ENCODE measurements at regions not wholly inside any gene's neighbourhood (a gene's known extent, or its start where the extent isn't known, plus 50 kb on each side); places are given as distances from the start of the nearest gene placed in this dataset.
"Not testable (repeated sequence)": the region's sequence is repeated elsewhere in the genome, so short reads cannot be mapped to it uniquely, and the experiment has no call there.

DNA sequence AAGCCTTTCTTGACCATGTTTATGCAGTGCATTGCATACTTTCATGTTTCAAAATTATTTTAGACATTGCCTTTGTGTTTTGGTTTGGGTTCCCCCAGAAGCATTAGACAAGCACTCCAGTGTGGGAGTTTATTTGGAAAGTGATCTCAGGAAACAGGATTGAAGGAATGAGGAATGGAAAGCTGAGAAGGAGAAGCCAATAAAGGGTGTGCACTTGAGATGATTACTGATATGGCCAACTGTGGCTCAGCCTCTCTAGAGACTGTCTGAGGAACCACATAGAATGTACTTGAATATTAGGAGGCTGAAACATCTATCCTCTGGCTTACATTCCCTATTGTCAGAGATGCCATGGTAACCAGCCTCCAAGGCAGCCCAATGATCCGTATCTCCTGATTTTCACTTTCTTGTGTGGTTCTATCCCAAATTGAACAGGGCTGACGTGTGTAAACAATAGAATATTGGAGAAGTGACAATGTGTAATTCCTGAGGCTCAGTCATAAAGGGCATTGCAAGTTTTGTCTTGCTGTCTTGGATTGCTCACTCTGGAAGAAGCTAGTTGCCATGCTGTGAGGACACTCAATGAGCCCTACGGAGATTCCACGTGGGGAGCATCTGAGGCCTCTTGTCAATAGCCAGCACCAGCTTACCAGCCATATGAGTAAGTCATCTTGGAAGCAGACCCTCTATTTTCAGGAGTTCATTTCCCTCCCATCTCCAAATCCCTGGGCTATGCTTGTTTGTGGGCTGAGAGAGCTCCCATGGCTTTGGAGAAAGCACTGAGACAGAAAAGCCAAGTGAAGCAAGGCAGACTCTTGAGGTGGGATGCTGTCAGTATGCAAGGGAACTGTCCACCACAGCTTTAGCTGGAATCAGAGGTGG lies 84.7 kb downstream of the SCN11A start:
- no peak for DNase-seq (ENCODE audit: low spot score)

DNA sequence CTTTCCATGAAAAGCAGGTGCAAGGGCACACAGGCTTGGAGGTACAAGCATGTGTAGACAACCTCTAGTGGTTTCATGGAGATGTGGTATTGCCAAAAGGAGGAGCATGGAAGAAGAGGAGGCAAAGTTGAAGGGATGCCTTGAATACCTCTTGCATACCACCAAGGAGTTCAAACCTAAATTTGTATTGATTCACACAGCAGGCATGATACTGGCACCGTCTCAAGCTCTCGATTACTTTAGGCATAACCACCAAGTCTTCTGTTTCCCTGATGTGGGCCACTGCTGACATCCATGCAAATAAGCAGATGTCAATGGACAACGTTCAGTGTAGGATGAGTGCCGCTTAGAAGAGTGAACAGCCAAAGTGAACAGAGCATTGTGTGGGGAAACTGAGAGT lies 87.1 kb downstream of the SCN11A start:
- DNase-seq (ENCODE audit: low spot score), result no peak

DNA sequence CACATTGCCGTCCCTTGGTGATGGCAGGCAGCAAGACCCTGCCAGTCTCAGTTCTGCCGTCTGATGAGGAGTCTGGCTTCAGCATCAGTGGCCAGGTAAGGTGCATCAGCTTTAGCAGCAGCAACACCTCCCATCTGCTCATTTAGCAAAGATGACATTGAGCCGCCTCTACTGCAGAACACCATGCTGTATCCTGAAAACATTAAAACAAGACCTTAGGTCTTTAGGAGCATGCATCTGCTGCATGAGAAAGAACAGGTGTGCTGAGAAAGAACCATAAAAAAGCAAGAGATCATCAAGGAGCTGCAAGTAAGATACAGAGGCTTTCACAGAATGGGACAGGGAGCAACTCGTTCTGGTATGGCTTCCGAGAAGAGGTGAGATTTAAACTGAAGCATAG lies 87.5 kb downstream of the SCN11A start:
- DNase-seq (ENCODE audit: low spot score), result no peak

GRCh38 chr3:38960953-38961622 lies 90.7 kb downstream of the SCN11A start:
- DNase-seq (ENCODE audit: low spot score), result peak; percentile 74

- no peak for DNase-seq (ENCODE audit: low spot score)
Measured at GRCh38 chr3:38960042-38960622, 91.6 kb downstream of the SCN11A start.

- DNase-seq (ENCODE audit: low spot score), result no peak
Measured at GRCh38 chr3:38958026-38958720, 93.6 kb downstream of the SCN11A start.

DNA sequence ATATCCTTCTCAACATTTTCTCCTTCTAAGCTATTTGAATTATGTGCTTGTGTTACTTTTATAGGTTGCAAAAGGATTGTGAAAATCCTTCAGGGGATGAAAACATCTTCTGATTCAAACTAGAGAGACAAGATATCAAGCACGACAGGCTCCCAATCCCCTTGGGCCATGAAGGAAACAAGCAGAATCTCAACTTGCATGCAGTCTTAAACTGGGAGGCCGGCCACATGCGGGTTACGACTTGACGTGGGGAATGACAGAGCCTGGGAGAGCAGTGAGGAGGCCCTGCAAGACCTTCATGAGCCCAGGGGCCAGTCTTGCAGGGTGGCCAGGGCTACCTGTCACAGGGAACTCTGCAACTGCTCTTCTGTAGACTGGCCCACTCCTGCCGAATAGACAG lies 94.4 kb downstream of the SCN11A start:
- DNase-seq (ENCODE audit: low spot score), result no peak

- DNase-seq (ENCODE audit: low spot score), result no peak
Measured at GRCh38 chr3:38952721-38953120, 99.0 kb downstream of the SCN11A start.

- not testable (repeated sequence) for DNase-seq (ENCODE audit: low spot score)
Measured at GRCh38 chr3:38951167-38951566, 100.6 kb downstream of the SCN11A start.

- DNase-seq (ENCODE audit: low spot score), result no peak
Measured at GRCh38 chr3:38950581-38950980, 101.2 kb downstream of the SCN11A start.

GRCh38 chr3:38949994-38950393 lies 101.8 kb downstream of the SCN11A start:
- no peak for DNase-seq (ENCODE audit: low spot score)

- no peak for DNase-seq (ENCODE audit: low spot score)
Measured at GRCh38 chr3:38940394-38940793, 111.3 kb downstream of the SCN11A start.

GRCh38 chr3:38925351-38925750 lies 109.3 kb upstream of the SCN10A start:
- no peak for DNase-seq (ENCODE audit: low spot score)

GRCh38 chr3:38916706-38917105 lies 100.7 kb upstream of the SCN10A start:
- DNase-seq (ENCODE audit: low spot score), result no peak

- no peak for DNase-seq (ENCODE audit: low spot score)
Measured at GRCh38 chr3:38907426-38907825, 91.4 kb upstream of the SCN10A start.

DNA sequence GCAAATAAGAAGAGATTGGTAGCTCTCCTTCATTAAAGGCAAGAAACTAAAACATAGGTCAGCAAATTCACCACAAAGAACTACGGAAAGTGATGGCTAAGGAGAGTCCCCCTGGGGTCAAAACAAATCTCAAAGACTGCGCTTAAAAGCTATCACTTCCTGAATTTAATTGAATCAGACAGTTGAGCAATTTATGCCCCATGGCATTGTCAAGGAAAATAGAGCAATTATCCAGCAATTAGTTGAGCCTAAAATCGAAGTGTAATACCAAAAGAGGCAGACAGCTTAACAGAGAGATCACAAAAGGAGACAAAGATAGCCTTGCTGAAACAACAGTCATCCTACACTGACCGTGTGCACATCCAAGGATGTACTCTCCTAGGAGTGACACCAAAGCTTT lies 74.4 kb upstream of the SCN10A start:
- DNase-seq (ENCODE audit: low spot score), result no peak

DNA sequence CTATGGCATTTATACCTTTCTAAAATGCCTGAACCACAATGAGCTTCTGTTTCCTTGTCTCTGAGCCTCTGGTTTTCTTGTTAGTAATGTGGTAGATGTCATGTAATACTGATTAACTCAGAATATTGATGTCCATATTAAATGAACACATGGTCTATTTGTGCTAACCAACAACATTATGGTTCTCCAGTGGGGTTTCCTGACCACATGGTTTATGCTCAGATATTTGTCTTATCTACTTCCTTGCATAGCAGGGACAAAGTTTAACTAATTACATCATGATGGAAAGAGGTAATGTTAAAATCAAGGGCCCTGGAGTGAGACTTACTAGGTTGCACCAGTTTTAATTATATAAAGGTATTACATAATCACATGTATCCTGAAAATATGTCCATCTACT lies 62.6 kb upstream of the SCN10A start:
- no peak for DNase-seq (ENCODE audit: low spot score)
